ENCODE measurements at regions not wholly inside any gene's neighbourhood (a gene's known extent, or its start where the extent isn't known, plus 50 kb on each side); places are given as distances from the start of the nearest gene placed in this dataset.

DNA sequence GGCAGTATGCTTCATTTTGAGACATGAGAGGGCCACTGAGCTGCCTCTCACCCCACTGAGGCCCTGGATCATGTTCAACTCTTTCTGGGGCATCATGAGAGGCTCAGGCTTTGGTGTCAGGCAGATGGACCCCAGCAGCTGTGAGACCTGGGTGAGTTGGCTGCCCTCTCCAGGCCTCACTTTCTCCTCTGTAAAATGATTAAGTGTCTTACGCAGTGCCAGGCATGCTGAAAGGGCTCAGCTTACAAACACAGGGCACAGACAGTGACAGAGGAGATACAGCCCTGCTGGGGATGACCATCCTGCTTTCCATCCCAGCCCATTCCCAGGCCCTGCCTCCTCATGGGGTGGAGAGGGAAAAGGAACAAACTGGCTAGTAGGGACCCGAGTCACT is 387.4 kb downstream of the MATN1 start:
- TF ChIP-seq POLR2AphosphoS5 (IDR thresholded peaks at IDR 0.05) = no peak
- TF ChIP-seq, protein P1, sequence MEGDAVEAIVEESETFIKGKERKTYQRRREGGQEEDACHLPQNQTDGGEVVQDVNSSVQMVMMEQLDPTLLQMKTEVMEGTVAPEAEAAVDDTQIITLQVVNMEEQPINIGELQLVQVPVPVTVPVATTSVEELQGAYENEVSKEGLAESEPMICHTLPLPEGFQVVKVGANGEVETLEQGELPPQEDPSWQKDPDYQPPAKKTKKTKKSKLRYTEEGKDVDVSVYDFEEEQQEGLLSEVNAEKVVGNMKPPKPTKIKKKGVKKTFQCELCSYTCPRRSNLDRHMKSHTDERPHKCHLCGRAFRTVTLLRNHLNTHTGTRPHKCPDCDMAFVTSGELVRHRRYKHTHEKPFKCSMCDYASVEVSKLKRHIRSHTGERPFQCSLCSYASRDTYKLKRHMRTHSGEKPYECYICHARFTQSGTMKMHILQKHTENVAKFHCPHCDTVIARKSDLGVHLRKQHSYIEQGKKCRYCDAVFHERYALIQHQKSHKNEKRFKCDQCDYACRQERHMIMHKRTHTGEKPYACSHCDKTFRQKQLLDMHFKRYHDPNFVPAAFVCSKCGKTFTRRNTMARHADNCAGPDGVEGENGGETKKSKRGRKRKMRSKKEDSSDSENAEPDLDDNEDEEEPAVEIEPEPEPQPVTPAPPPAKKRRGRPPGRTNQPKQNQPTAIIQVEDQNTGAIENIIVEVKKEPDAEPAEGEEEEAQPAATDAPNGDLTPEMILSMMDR (IDR thresholded peaks at IDR 0.05) = no peak
- no peak for TF ChIP-seq EP300 (IDR thresholded peaks at IDR 0.05)
